ENCODE measurements at regions not wholly inside any gene's neighbourhood (a gene's known extent, or its start where the extent isn't known, plus 50 kb on each side); places are given as distances from the start of the nearest gene placed in this dataset.
A peak's percentile ranks its signal among the peaks of the same experiment; 100 is the strongest.

DNA sequence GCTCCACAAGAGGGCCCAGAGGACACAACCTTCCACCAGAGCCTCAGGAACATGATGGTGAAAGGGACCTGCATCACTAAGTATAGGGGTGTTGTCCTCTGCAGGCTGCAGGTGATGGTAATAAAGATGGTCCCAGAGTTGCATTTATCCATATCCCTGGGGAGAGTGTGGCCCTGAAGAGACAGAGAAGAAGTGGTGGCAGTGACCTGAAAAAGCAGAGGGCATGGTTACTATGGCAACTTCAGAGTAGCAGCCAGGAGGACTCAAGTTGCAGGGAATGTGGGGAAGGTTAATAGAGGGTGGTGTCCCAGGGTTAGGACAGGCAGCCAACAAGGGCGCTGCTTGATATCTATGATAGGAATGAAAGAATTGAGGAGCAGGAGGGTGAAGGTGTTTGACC, 57.1 kb downstream of the HLA-A start:
- DNase-seq: no peak

GRCh38 chr6:30000156-30000791, 57.9 kb downstream of the HLA-A start:
- DNase-seq: no peak

- DNase-seq: no peak
Measured at GRCh38 chr6:30002871-30003270, 58.2 kb upstream of the POLR1H start.

GRCh38 chr6:30005482-30005881, 55.6 kb upstream of the POLR1H start:
- no peak for DNase-seq

GRCh38 chr6:30006170-30007131, 54.6 kb upstream of the POLR1H start:
- DNase-seq: peak; percentile 25

- DNase-seq: peak; percentile 18
Measured at GRCh38 chr6:30007132-30007764, 53.8 kb upstream of the POLR1H start.

GRCh38 chr6:30009113-30009512, 52.0 kb upstream of the POLR1H start:
- no peak for DNase-seq

Data from activated naive CD4-positive, alpha-beta T cell treated with anti-CD3 and anti-CD28 coated beads, Interleukin-2, amount 50 U/mL, for 16 hours (primary cell).